GM18499 (cell line): ENCODE measurements at regions not wholly inside any gene's neighbourhood (a gene's known extent, or its start where the extent isn't known, plus 50 kb on each side); places are given as distances from the start of the nearest gene placed in this dataset.

Experiments
- ATAC-seq: cut with Tn5 transposase; IDR thresholded peaks from one replicate; pipeline ENCODE4 v1.9.1; 2021; ENCODE audit warnings: moderate number of reproducible peaks; ENCODE audit not compliant: insufficient read depth, unreplicated experiment

- ATAC-seq = no peak
These were observed 107.8 kb downstream of the TFAP2A start for GRCh38 chr6:10307028-10307427.

DNA sequence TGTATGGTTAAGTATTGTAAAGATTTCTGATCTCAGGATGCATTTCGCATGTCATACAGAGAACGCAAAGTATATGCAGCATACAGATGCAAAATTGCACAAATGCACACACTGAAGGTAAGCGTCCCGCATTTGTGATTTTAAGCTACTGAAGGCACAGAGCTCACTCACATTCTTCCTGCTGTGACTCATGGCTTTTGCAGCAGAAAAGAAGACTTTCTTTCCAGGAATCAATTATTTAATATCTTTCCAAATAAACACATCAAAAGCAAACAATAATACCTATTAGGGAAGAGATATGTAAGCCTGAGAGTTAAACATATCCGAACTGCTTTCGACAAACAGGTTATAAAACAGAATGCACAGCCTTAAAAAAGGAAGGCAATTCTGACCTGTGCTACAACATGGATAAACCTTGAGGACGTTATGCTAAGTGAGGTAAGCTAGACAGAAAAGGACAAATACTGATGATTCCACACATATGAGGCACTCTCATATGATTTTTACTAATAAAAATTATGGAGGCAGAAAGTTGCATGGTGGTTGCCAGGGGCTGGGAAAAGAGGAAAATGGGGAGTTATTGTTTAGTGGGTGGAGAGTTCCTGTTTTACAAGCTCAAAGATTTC, 109.0 kb downstream of the TFAP2A start:
- no peak for ATAC-seq

DNA sequence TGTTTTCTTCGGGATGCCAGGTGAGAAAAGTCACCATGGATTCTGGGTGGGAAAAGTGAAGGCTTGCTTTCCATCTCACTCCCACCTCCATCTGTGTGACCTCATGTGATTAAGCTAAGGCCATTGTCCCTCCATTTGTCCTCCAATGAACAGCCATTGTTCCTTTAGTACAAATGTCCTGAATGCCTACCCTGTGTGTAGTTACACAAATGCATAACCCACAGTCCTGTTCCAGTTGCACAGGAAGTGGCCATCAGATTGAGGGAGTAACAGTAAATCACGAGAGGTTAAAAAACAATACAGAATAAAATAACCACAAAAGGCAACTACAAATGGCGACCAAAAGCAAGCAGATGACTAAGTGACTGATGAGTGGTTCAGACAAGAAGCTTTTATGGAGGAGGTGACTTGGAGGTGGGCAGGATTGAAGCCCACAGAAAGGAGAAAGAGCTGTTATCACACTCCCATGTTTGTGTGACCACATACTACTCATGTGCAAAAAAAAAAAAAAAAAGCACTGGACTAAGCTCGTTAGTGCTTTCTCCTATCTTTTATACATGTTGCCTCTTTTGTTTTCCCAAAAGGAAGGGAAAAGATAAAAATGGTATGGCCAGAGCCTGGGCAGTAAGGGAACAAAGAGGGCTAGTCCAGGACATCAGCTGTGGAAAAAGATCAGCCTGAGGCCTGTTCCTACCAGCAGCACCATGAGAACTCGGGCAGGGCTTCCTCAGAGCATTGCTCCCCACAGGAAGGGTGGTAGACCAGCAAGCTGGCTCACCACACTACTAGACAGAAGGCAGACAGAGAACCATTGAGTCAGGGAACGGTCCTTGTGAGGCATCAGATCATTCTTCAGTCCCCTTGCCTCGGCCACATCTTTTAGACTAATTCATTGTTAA, 111.0 kb downstream of the TFAP2A start:
- no peak for ATAC-seq

- no peak for ATAC-seq
These were observed 112.2 kb downstream of the TFAP2A start for GRCh38 chr6:10302566-10303235.

- ATAC-seq = no peak
These were observed 114.8 kb downstream of the TFAP2A start for GRCh38 chr6:10300071-10300470.

GRCh38 chr6:10297832-10298231, 117.0 kb downstream of the TFAP2A start:
- no peak for ATAC-seq

DNA sequence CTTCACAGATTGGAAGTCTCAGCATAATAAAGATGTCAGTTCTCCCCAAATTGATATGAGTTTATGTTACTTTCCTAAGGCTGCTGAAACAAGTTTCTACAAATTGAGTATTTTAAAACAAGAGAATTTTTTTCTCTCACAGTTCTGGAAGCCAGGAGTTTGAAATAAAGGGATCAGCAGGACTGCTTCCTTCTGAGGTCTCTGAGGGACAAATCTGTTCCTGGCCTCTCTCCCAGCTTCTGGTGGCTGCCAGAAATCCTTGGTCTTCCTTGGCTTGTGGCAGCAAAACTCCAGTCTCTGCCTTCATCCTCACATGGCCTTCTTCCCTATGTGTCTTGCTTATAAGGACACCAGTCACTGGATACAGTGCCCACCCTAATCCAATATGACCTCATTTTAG, 136.1 kb downstream of the TFAP2A start:
- no peak for ATAC-seq

- no peak for ATAC-seq
These were observed 138.1 kb downstream of the TFAP2A start for GRCh38 chr6:10276660-10277287.

GRCh38 chr6:10276106-10276505, 138.8 kb downstream of the TFAP2A start:
- no peak for ATAC-seq

DNA sequence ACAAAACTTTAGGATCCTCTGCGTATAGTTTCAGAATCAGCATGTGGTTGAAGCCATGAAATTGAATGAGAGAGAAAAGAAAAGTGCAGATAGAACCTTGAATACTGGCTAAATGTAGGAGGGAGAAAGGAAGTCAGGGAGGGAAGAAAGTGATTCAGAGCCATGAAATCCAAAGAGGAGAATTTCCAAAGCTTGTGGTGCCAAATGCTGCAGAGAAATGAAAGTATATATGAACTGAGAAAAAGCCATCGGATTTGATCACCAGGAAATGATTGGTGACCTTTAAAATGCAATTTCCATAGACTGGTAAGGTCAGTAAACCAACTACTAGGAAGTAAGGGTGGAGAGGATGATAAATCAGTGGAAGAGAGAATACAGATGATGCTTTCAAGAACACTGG, 142.3 kb downstream of the TFAP2A start:
- no peak for ATAC-seq

DNA sequence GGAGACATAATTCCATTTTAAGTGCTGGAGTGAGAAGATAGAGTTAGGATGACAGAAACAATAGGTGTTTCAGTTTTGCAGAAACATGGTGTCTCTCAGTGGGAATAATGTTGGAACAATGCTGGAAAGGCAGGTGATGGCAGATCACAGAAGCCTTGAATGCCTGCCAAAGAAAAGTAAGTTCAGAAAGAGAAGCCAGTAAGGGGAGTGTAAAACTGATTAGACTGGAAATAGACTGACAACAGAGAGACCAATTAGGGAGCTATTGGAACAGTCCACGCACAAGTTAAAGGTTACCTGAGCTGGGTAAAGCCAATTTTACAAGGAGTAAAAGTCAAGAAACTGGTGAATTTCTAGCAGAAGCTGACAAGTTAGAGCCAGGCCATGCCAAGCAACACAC, 142.9 kb downstream of the TFAP2A start:
- ATAC-seq = no peak

- no peak for ATAC-seq
These were observed 144.9 kb downstream of the TFAP2A start for GRCh38 chr6:10269814-10270472.

DNA sequence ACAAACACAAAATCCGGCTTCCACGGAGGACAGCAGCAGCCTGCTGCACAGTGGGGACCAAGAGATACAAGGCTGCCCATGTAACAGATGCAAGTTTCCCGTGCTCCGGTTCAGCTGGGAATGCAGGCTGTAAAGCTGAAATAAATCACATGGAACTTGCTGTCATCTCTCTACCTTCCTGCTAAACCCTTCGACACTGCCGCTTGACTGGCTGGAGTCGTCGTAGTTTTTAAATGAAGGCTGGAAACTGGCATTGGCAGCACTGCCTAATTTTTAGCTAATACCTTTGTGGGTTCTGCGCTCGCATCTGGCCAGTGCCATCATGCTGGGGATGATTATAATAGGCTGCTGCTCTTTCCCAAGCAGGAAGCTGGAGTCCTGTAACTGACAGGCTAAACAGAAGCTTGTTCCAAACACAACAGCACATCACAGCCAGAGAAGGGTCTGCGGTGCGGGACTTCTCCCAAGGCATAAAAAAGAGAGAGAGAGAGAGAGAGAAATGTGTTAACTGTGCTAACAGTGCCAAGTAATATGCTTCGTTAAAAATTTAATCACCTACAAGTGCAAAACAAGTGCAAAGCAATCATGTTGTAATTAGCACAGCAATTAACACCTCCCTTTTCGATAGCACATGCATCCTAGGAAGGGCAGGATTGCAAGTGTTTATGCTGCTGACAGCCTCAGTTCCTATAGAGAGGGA, 146.1 kb downstream of the TFAP2A start:
- ATAC-seq = no peak

GRCh38 chr6:10268111-10268510, 146.8 kb downstream of the TFAP2A start:
- no peak for ATAC-seq

GRCh38 chr6:10266462-10266861, 148.4 kb downstream of the TFAP2A start:
- ATAC-seq = no peak

- no peak for ATAC-seq
These were observed 148.8 kb downstream of the TFAP2A start for GRCh38 chr6:10266061-10266460.

DNA sequence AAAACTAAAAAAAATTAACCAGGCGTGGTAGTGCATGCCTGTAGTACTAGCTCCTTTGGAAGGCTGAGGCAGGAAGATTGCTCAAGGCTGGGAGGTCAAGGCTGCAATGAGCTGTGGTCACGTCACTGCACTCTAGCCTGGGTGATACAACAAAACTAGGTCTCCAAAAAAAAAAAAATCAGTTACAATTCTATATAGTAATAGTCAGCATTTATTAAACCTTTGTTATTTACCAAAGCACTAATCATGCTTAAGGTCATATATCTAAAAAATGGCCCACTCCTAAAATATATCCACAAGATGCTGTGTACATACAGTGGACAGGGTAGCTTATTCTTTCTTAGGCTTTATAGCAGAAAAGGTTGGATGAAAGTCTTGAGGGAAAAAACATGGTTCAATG, 152.4 kb downstream of the TFAP2A start:
- ATAC-seq = no peak

GRCh38 chr6:10259671-10260070, 155.2 kb downstream of the TFAP2A start:
- no peak for ATAC-seq

GRCh38 chr6:10258341-10258740, 156.5 kb downstream of the TFAP2A start:
- no peak for ATAC-seq
